ENCODE measurements at regions not wholly inside any gene's neighbourhood (a gene's known extent, or its start where the extent isn't known, plus 50 kb on each side); places are given as distances from the start of the nearest gene placed in this dataset.

GRCh38 chr15:95265419-95265997, 1034.1 kb downstream of the MCTP2 start:
- DNase-seq = no peak

- no peak for DNase-seq
These were observed 1035.2 kb downstream of the MCTP2 start for GRCh38 chr15:95266451-95267061.

GRCh38 chr15:95267481-95267880, 1036.1 kb downstream of the MCTP2 start:
- DNase-seq = no peak

GRCh38 chr15:95269242-95270183, 1038.2 kb downstream of the MCTP2 start:
- DNase-seq = no peak

- DNase-seq = no peak
These were observed 1042.7 kb downstream of the MCTP2 start for GRCh38 chr15:95274101-95274500.

GRCh38 chr15:95277266-95277665, 1045.9 kb downstream of the MCTP2 start:
- DNase-seq = no peak

- DNase-seq = no peak
These were observed 1047.3 kb downstream of the MCTP2 start for GRCh38 chr15:95278532-95279245.

GRCh38 chr15:95279277-95280019, 1048.1 kb downstream of the MCTP2 start:
- DNase-seq = no peak

- DNase-seq = no peak
These were observed 1049.3 kb downstream of the MCTP2 start for GRCh38 chr15:95280711-95281110.

- DNase-seq = no peak
These were observed 1049.0 kb upstream of the NR2F2 start for GRCh38 chr15:95281470-95281869.

GRCh38 chr15:95284492-95284891, 1046.0 kb upstream of the NR2F2 start:
- no peak for DNase-seq

GRCh38 chr15:95284933-95285421, 1045.5 kb upstream of the NR2F2 start:
- DNase-seq = no peak

- DNase-seq = no peak
These were observed 1044.1 kb upstream of the NR2F2 start for GRCh38 chr15:95286352-95286880.

GRCh38 chr15:95287720-95288103, 1042.8 kb upstream of the NR2F2 start:
- DNase-seq = no peak

- DNase-seq = no peak
These were observed 1041.9 kb upstream of the NR2F2 start for GRCh38 chr15:95288626-95289025.

- no peak for DNase-seq
These were observed 1040.1 kb upstream of the NR2F2 start for GRCh38 chr15:95290176-95290974.

- peak; percentile 21 for DNase-seq
These were observed 1038.5 kb upstream of the NR2F2 start for GRCh38 chr15:95291898-95292472.

GRCh38 chr15:95292785-95293450, 1037.6 kb upstream of the NR2F2 start:
- DNase-seq = no peak

GRCh38 chr15:95293456-95294031, 1037.0 kb upstream of the NR2F2 start:
- no peak for DNase-seq

- DNase-seq = no peak
These were observed 1035.1 kb upstream of the NR2F2 start for GRCh38 chr15:95295363-95295762.

Data from CD4-positive, alpha-beta T cell treated with Interleukin-12 subunit alpha and Interleukin-12 subunit beta, for 1 hour (primary cell).